Tibial nerve (tissue), 4 donors: ENCODE measurements at regions not wholly inside any gene's neighbourhood (a gene's known extent, or its start where the extent isn't known, plus 50 kb on each side); places are given as distances from the start of the nearest gene placed in this dataset.
A peak's percentile ranks its signal among the peaks of the same experiment; 100 is the strongest.

Experiments
- DNase-seq, 2 donors: peaks; one replicate each; pipeline ENCODE4 v3.0.0-alpha.2; 2019; ENCODE audit warnings: low spot score in 2 of 2
- H3K27ac ChIP-seq, 4 donors: fragments of 200-600 bp; sonication (generic) in 3 of 4; one replicate each; pipeline ENCODE4 v1.5.1; 2017 to 2019; ENCODE audit warnings: mild to moderate bottlenecking in 1 of 4
- H3K27me3 ChIP-seq, 2 donors: fragments of 200-600 bp; sonication (generic) in 1 of 2; one replicate each; pipeline versions ENCODE4 v1.5.1 to v1.6.0; 2017 to 2019
- H3K36me3 ChIP-seq, 3 donors: fragments of 200-600 bp; sonication (generic); one replicate each; pipeline ENCODE4 v1.5.1; 2018 to 2019
- H3K4me1 ChIP-seq, 4 donors: fragments of 200-600 bp; sonication (generic) in 3 of 4; one replicate each; pipeline ENCODE4 v1.5.1; 2017 to 2019
- H3K4me3 ChIP-seq, 4 donors: fragments of 200-600 bp; sonication (generic) in 3 of 4; one replicate each; pipeline ENCODE4 v1.5.1; 2017 to 2019; ENCODE audit warnings: mild to moderate bottlenecking in 1 of 4, moderate library complexity in 1 of 4
- H3K9me3 ChIP-seq, 4 donors: fragments of 200-600 bp; sonication (generic) in 3 of 4; one replicate each; pipeline ENCODE4 v1.5.1; 2017 to 2019
- CTCF ChIP-seq, 5 experiments: fragments of 200-600 bp in 3 of 5; fragments of 450-650 bp in 2 of 5; sonication (generic) in 3 of 5; IDR thresholded peaks; one replicate each; pipeline ENCODE4 v1.5.1; 2016 to 2019; ENCODE audit warnings: antibody characterized with exemption in 5 of 5, mild to moderate bottlenecking in 3 of 5, moderate library complexity in 2 of 5
- EP300 ChIP-seq, 2 donors: sonication (generic); formaldehyde crosslinking; IDR thresholded peaks; one replicate each; pipeline ENCODE4 v1.6.1; 2017; ENCODE audit warnings: antibody characterized with exemption in 2 of 2, mild to moderate bottlenecking in 1 of 2
- POLR2A ChIP-seq, 2 donors: fragments of 450-650 bp; IDR thresholded peaks; one replicate each; pipeline ENCODE4 v1.6.1; 2017; ENCODE audit warnings: antibody characterized with exemption in 2 of 2, mild to moderate bottlenecking in 2 of 2, moderate library complexity in 2 of 2
- WGBS, 2 donors: methylation state at CpG; one replicate each; pipeline ENCODE4 v1.1.5; 2018; 5-methylcytosine and 5-hydroxymethylcytosine counted together

DNA sequence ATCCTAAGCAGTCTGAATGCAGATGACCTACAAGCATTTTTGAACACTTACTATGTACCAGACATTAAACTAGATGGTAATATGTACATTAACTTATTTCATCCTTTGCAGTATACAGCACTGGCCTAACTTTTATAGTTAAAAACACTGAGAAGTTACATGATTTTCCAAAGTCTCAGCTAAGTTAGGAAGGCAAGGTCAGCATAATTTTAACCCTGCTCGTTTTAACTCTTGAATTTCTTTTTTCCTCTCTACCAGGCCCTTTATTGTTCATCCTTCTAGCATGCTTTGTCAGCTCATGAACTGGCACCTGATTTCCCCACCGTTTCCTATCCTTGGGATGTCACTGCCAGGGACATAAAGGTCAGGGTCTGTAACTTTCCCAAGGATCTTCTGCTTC lies 76.9 kb upstream of the ZC3H11B start:
- no peak for DNase-seq
- Histone ChIP-seq H3K4me3 (no peak overlapping the region), H3K27me3 (no peaks in the 10 kb centered on the region), H3K4me1 (no peaks in the 10 kb centered on the region), H3K27ac (no peak overlapping the region), H3K9me3 (no peaks in the 10 kb centered on the region), H3K36me3 (no peaks in the 10 kb centered on the region)
- TF ChIP-seq POLR2A (IDR thresholded peaks at IDR 0.05) (no peak), CTCF (IDR thresholded peaks at IDR 0.05) (no peak), EP300 (IDR thresholded peaks at IDR 0.05) (no peak)
- 63 to 69% methylated on average over 2 of the region's 2 CpGs for WGBS, 2 donors

GRCh38 chr1:219687779-219688178 lies 74.9 kb upstream of the ZC3H11B start:
- DNase-seq, result no peak
- TF ChIP-seq POLR2A (IDR thresholded peaks at IDR 0.05) (no peak), EP300 (IDR thresholded peaks at IDR 0.05) (no peak), CTCF (IDR thresholded peaks at IDR 0.05) (no peak)

DNA sequence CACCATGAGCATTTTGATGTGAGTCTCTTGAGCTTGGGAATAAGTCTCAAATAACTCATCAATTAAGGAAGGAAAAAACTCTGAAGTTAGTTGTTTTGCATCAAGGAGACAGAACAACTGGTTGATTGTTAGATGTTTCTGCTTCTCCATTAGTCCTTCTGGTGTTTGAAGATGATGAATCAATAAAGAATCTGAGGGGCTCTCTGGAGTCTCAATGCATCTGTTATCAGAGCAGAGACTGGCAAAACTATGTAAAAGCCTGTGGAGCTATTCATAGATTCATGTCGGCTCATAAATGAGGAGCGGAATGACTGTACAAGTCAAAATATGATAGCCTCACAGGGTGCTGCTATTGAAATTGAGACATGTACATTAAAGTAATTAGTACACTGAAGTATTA lies 73.3 kb upstream of the ZC3H11B start:
- no peak for DNase-seq
- WGBS, 2 donors, result 49 to 52% methylated on average over 2 of the region's 2 CpGs
- TF ChIP-seq CTCF (IDR thresholded peaks at IDR 0.05), result no peak
- TF ChIP-seq EP300 (IDR thresholded peaks at IDR 0.05), result no peak
- Histone ChIP-seq H3K9me3 (no peaks in the 10 kb centered on the region), H3K36me3 (no peaks in the 10 kb centered on the region), H3K27ac (peak overlapping the region in 1 of 4 donors; percentile 22), H3K27me3 (no peaks in the 10 kb centered on the region), H3K4me3 (no peak overlapping the region), H3K4me1 (no peaks in the 10 kb centered on the region)

More at GRCh38 chr1:219687779-219688178, 74.9 kb upstream of the ZC3H11B start:
- no peaks in the 10 kb centered on the region for H3K4me1 ChIP-seq
- H3K36me3 ChIP-seq, result no peaks in the 10 kb centered on the region
- H3K27ac ChIP-seq, result no peak overlapping the region
- H3K9me3 ChIP-seq, result no peaks in the 10 kb centered on the region
- H3K27me3 ChIP-seq, result no peaks in the 10 kb centered on the region
- no peak overlapping the region for H3K4me3 ChIP-seq

- Histone ChIP-seq H3K36me3 (no peaks in the 10 kb centered on the region), H3K9me3 (no peaks in the 10 kb centered on the region), H3K27ac (no peak overlapping the region), H3K27me3 (no peaks in the 10 kb centered on the region), H3K4me1 (no peaks in the 10 kb centered on the region), H3K4me3 (no peak overlapping the region)
- TF ChIP-seq POLR2A (IDR thresholded peaks at IDR 0.05) (no peak), EP300 (IDR thresholded peaks at IDR 0.05) (peak in 1 of 2 donors; percentile 20)
- WGBS, 2 donors, result 86 to 89% methylated on average over 1 of the region's 1 CpG
- no peak for DNase-seq
Measured at GRCh38 chr1:219682788-219683187, 69.9 kb upstream of the ZC3H11B start.

DNA sequence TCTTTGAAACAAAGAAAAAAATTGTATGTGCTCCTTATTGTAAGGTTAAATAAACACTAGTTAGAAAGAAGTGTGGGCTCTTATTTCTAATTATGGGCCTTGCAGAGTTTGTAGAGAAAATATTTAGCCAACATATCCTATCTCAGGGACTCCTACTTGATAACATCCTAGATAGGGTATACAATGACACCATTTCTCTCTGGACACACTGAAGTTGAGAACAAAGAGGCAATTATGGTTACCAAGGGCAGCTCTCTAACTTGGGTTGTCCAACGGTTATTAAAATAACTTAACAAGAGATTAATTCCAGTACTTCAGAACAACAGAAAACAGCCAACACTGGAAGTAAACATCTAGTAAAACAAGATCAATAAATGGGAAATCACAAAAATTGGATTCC lies 69.0 kb upstream of the ZC3H11B start:
- Histone ChIP-seq H3K36me3 (no peaks in the 10 kb centered on the region), H3K27me3 (no peaks in the 10 kb centered on the region), H3K4me3 (no peak overlapping the region), H3K27ac (no peak overlapping the region), H3K9me3 (no peaks in the 10 kb centered on the region), H3K4me1 (no peaks in the 10 kb centered on the region)
- WGBS, 2 donors, result 42 to 47% methylated on average over 1 of the region's 1 CpG
- TF ChIP-seq EP300 (IDR thresholded peaks at IDR 0.05) (no peak), POLR2A (IDR thresholded peaks at IDR 0.05) (no peak), CTCF (IDR thresholded peaks at IDR 0.05) (no peak)
- no peak for DNase-seq
